HG02938 (cell line): ENCODE measurements at regions not wholly inside any gene's neighbourhood (a gene's known extent, or its start where the extent isn't known, plus 50 kb on each side); places are given as distances from the start of the nearest gene placed in this dataset.

Experiments
- ATAC-seq: cut with Tn5 transposase; IDR thresholded peaks from one replicate; pipeline ENCODE4 v1.9.1; 2021; ENCODE audit warnings: mild to moderate bottlenecking, moderate library complexity; ENCODE audit not compliant: unreplicated experiment

DNA sequence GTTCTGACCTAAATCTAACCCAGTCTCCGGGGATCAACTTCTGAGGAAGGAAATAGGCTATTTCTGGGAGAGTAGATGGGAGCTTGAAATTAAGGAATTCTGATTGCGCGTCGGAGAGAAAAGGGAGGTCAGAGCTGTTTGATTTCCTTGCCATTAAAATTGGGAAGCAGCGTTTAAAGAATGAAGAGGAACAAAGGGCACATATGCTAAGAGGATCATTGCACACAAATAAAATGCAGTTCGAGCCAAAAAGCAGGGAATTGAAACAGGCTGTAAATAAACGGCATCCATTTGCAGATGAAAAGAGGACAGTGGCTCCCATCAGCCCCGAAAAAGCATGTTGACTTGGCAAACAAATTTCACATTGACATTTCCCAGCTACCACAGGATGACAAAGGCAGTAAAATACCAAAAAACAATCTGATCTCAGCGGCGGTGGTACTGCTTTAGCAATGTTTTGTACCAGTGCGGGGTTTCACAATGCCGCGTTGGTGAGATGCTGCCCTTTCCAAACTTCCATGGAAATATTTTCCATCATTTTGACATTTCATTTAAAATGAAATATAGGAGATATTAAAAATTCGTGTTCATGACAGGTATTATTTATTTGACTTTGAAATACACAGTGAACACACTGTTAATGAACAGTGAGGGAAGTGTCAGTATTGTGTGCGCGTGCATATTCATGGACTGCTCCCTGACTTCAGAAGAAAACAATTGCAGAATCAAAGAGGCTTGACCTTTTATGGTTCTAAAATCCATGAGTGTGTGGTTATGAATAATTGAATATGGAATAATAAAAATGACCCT, 108.8 kb downstream of the SQOR start:
- no peak for ATAC-seq

DNA sequence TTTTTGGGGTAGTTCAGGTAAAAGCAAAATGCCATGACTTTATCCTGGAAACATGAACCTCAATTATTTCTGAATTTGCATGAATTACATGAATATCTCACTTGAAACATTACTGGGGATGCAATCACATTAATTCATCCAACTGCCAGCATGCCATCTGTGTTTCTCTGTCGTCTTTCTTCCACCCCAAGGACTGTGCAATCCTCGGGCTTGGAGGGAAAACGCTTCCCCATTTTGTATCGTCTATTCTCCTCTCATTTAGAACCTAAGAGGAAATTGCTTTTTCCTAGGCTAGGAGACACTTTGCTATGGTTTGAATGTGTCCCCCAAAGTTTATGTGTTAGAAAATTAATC, 109.4 kb downstream of the SQOR start:
- ATAC-seq = no peak

DNA sequence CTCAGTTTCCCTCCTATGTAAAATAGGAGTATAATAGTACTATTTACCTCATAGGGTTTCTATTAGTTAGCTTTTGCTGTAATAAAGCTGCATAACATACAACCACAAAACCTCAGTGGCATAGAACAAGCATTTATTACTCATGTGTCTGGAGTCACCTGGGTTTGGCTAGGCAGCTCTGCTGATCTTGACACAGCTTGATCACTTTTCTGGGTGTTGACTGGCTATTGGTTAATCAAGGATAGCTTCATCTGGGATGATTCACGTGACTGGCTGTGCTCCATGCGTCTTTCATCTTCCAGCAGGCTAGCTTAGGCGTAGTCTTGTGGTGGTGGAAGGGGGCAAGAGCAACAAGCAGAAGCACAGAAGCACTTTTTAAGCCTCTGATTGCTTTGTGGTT, 112.6 kb downstream of the SQOR start:
- ATAC-seq = no peak

DNA sequence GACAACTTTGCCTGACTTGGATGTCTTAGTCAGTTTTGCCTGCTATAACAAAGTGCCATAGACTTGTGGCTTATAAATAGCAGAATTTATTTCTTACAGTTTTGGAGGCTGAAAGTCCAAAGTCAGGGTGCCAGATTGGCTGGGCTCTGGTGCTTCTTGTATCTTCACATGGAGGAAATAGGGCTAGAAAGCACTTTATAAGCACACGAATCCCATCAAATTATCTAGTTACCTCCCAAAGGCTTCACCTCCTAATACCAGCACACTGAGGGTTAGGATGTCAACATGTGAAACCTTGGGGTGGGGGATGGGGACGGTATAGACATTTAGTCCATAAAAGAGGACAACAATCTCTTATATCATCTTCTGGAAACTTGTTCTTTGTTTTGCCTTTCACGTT, 116.8 kb downstream of the SQOR start:
- no peak for ATAC-seq

DNA sequence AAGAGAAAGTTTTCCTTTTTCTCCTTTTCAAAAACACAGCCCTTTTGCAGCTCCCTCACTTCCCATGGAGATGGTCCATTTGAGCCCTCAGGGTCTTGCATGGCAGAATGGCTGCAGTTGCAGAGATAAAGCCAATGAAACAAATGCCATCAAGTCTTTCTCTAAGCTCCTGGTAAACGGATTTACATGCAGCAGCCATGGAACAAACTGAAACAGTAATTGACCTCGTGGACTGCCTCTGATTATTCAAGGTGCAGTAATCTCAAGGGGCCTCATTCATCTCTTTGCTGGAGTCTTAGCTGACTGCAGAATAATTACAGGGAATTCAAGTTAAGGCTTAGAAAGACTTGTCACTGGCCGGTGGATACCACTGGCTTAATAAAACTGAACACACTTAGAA, 125.1 kb downstream of the SQOR start:
- ATAC-seq = no peak

DNA sequence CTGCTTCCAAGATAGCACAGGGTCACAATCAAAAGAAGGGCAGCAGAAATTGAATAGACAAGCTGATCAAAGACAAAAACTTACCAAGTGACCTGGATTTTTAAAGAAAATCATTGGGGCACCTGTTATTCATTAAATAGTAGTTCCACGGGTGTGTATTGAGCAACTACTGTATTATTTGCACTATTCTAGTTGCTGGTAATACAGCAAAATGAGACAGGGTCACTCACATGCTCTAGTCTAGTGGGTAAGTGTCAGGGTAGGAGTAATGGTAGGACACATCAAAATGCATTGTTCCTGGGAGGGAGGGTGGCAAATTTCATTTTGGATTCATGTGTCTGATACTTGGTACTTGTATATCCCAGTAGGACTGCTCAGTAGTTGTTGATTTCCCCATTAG, 127.9 kb downstream of the SQOR start:
- no peak for ATAC-seq

DNA sequence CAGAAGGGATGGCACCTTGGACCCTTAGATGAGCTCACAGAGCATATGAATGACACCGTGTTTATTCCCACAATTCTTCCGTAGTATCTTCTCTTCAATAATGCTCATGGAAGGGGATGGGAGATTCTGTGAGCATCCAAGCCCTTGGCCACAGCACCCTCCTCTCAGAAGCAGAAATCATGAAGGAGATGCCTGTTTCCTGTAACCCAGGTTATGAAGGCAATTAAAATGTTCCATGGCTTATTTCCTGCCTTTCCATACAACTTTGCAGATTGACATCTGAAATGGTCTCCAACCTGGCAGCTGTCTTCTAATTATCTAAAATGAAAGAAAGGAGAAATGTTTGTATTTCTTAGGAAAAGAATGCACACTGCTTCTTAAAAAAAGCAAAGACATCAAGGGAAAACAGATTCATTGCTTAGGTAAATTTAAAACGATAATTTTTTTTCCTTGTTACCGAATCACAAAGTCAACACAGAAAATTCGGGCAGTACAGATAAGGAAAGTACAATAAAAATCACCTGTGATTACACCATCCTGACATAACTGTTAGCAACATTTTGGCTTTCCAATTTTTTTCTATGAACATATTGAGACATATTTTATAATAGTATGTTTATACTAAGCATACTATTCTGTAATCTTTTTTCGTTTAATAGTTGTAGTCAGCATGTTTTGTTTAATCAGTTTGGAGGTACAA, 128.5 kb downstream of the SQOR start:
- no peak for ATAC-seq

DNA sequence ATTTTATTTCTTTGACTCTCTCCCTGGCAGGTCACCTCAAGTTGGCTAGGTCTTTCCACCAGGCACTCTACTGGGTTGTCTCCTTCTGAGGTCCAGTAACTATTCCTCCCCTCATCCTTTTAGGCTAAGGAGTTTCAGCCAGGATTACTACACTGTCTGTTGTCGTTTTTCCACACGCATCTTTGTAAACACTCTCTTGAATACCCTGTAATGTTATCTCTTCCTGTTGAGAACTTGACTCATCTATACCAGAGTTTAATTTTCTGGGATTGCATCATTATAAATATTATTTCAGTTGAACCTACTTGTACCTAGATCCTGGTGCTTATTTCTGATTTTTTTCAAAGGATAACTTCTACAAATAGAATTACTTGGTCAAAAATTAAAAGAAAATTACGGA, 138.3 kb downstream of the SQOR start:
- ATAC-seq = no peak

DNA sequence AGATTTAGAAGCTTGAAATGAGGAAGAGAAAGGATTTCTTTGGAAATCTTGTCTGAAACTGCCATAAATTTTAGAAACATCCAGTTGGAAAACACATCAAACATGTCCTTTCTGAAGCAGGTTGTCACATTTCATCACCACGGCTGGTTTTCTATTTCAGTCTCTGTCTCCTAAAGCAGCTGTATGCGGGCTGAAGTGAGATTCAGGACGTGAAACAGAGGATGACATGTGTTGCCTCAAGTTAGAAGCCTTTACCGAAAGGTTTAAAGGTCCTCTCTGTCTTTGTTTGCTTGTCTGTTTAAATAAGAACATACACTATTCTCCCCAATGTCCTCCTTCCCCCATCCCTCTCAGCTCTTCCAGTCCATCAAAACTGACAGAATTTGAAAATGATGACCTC, 141.9 kb downstream of the SQOR start:
- ATAC-seq = no peak

DNA sequence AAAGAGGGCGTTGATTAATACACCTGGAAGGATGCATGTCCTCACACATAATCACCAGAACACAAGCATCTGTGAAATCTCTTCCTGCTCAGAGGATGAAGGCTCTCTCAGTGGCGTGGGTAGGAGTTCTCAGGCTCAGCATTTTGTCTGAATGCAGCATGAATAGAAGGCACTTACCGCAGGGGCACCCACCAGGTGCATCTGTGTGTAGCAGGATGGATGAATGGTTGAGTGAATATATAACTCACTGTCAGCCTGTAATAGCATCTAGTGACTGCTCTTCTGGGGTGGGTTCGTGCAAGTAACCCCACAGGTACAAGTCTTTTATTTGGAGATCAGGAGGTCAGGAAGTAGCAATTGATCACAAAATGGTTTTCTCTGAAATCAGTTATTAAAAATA, 143.0 kb downstream of the SQOR start:
- ATAC-seq = no peak

DNA sequence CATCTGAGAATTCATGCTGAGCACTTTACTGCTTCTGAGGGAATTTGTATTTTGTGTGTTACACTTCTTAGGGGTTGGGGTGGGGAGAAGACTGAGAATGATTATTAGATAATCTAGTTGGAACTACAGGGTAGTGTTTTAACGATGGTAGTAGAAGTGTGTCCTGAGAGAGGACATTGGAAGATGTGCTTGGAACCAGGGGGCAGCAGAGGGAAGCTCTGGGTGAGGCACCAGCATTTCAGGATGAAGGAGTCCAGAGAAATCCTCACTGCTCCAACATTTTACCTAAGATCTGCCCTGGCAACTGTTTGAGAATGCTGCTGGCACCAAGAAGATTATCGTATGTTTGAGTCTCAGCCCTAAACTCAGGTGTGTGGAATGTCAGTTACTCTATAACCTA, 145.5 kb downstream of the SQOR start:
- no peak for ATAC-seq

DNA sequence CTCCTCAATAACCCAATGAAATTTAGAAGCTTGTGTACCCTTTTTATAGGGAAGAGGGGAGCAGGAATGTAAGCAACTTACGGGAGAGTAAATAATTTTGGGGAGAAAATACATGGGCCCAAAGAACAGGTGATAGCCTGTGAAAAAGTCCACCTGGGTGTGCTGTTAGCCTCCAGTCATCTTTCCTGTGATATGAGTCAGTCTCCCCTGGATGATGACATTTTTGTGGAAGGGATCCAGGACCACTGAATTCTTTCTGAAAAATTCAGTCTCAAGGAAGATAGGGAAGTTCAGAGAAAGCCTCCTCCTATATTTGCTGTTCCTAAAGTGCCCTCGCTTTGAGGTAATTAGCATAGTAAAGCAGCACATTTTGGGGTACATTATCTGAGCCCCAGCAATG, 149.8 kb downstream of the SQOR start:
- ATAC-seq = no peak

DNA sequence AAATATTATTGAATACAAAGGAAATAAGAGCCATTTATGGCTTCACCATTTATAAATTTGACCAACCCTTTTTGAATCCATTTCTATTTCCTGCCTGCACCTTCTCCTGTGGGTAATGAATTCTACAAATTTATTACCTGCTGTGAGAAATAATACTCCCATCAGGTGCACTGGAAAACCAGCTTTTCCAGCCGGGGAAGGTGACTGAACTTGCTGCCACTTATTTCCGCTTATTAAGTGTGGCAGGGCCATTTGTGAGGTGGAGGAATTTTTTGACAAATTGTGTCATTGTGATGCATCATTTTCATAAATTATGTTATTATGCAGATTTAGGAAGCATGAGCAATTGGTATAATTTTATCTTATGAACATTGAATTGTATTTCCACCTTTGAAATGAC, 151.1 kb downstream of the SQOR start:
- ATAC-seq = no peak

DNA sequence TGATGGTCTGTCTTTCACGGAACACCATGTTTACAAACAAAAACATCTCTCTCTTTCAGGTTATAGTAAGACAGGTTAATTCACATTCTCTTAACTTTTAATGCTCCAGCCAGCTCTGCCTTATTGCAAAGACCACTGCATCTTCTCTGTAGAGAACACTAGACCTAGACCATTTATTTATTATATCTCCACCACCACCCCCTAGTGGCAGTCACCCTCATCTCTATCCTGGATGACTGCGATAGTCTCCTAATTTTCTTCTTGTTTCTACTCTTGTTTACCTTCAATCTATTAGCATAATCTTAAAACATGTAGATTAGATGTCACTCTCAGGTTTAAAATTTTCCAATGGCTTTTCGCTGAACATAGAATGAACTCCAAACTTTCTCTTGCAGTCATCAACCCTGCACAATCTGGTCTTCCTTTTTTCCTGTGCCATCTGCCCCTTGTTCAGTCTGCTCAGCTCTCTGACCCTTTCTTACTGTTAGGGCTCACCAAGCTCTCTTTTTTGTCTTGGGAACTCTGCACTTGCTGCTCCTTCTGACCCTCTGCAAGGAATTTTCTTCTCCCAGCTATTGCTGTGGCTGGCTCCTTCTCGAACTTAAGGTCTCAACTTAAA, 155.6 kb downstream of the SQOR start:
- ATAC-seq = no peak

DNA sequence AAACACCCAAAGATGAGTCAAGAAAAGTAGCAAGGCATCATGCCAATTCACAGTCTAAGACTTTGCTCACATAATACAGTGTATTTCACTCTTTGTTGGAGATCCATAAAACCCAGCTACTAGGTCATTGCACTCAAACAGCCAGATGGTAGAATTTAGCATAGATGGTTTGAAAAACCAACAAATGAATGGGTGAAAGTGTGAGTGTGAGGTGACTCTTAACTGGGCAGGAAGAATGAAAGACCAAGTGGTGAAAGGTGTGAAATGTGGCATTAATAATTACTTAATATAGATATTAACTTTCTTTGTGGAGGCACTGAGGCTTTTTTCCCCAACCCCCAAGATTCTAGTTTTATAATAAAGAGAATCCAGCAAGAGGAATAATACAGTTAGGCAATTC, 159.5 kb downstream of the SQOR start:
- no peak for ATAC-seq

DNA sequence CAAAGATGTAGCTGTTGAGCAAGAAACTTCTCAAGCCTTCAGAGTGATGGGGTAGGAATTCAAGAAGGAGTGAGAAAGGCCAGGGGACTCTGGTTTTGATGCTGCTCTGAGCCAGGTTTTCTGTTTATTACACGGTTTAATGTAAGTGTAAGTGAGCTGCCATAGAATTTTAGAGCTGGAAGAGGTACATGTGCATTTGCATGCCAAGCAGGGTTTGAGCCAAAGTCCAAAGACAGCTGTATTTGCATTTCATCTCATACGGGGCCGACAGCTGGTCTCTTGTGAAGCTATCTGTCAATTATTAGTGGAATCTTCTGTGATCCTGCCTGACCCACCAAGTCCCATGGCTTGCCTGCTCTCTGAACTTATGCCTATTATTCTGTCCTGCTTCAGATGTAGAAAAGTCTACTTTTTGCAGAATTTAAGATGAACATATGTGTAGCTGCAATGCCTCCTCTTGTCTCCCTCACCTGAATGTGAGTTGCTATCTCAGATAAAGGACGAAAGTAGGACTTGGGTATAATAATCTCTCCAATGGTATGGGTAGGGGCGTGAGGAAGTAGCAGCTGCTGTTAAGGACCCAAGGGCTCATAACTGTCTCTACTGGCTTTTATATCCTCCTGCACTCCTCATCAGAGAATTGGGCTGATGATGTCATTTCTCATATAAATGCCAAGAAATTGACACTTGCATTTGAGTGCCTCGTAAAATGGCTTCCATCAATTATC, 160.0 kb downstream of the SQOR start:
- ATAC-seq = peak; percentile 63

DNA sequence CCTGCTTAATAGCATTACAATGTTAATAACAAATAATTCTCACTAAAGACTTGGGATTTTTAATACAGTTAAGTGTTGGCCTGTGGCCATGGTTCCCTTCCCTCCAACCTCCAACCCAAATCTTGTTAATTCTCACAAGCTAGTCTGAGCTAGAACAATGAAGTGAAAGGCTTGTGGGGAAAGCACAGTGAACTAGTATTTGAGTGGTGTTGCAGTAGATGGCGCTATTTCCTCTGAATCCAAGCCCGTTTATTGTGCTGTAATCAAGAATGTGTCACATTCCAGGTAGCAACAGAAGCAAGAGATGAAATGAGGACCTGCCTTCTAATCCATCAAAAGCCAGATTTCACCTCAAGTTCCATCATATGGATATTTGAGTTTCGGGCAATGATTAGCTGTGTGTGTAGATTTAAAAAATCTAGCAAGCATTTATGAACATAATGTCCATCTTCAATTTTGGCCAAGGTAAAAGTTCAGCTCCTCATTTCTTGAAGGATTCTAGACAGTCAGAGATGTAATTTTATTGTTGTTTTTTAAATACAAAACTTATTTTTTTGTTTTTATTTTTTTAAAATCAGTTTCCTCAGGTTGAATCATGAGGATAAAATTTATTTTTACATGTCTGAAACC, 160.7 kb downstream of the SQOR start:
- no peak for ATAC-seq

DNA sequence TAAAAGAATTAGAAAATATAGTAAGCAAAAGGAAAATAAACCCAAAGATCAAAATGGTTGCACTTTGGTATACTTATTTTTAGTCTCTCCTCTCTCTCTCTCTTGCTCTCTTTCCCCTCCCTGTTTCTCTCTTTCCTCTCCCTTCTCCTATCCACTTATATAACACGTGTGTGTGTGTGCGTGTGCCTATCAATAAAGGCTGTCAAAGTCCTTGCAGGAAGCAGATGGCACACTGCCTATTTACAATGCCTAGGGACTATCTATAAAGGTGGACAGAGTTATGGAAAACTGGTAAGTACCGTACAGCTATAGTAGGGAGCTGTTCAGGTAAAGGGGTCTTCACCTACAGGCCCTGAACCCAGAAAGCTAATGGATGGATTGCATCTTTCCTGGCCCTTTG, 161.6 kb downstream of the SQOR start:
- no peak for ATAC-seq

DNA sequence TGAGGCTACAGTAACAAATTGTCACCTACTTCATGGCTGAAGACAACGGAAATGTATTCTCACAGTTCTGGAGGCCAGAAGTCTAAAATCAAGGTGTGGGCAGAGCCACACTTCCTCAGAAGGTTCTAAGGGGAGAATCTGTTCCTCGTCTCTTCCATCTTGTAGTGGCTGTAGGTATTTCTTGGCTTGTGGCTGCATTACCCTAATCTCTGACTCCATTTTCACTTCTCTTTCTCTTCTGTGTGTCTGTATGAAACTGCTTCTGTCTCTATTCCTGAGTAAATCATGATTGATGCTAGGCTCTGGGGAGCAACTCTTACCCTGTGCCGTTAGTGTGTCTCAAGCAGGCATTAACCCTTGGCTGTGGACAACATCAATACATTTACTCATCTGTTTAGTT, 164.7 kb downstream of the SQOR start:
- ATAC-seq = no peak

DNA sequence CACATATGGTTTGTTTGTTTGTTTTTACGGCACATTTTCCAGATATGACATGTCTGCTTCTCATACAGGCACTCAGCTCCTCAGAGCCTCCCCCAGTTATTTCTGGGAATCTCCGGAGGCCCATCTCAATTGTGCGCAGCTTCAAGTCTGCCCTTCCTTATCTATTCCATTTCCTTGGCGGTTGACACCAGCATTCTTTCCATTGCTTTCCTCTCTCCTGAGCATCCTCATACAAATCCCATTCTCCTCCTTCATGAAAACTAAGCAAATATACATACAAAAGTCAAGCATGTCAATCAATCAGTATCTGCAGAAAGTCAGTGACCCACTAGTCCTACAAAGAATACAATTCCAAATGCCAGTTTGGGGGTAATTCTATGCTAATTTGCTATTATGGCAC, 166.7 kb downstream of the SQOR start:
- no peak for ATAC-seq

DNA sequence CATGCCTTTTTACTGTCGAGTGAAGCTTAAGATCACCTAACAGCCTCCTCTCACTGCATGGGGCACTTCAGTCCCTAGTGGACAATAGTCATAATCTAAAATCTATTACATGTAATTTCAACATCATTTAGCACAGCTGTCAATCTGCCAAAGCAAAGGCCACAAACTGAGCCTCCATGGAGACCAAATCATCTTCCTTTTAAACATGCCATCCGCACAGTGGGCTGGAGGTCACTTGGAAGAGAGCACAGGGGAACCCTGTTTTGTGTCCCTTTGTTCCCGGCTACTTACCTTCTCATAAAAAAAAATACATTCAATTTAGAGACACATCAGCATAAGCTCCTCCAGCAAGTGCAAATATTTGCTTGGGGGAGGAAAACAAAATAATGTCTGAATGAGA, 167.3 kb downstream of the SQOR start:
- no peak for ATAC-seq
